ENCODE measurements at regions not wholly inside any gene's neighbourhood (a gene's known extent, or its start where the extent isn't known, plus 50 kb on each side); places are given as distances from the start of the nearest gene placed in this dataset.

GRCh38 chr13:34587576-34587975, 354.5 kb upstream of the NBEA start:
- Histone ChIP-seq H3K79me2 (ENCODE audit: low read depth) (no peaks in the 10 kb centered on the region), H3K9me3 (ENCODE audit: insufficient read depth, low read depth) (no peaks in the 10 kb centered on the region), H3K4me2 (no peak overlapping the region), H3K27ac (no peak overlapping the region), H3K4me1 (replicated peaks; ENCODE audit: insufficient read depth) (no peaks in the 10 kb centered on the region), H3K9me2 (ENCODE audit: insufficient read depth) (0 out of 2 replicates have a peak, but pooled peaks cover 6% of the 10 kb centered on the region), H4K20me1 (ENCODE audit: insufficient read depth) (no peaks in the 10 kb centered on the region), H3K27me3 (ENCODE audit: insufficient read depth, low read depth) (no peaks in the 10 kb centered on the region), H3K36me3 (ENCODE audit: low read depth) (no peaks in the 10 kb centered on the region), H3K4me3 (no peak overlapping the region), H3F3A (ENCODE audit: insufficient read depth, low read depth) (no peaks in the 10 kb centered on the region), H2AFZ (no peak overlapping the region)
- no peak for TF ChIP-seq CTCF (conservative IDR thresholded peaks at IDR 0.05)
- CTCF ChIA-PET = no interaction called here
- POLR2A ChIA-PET (ENCODE audit: unreplicated experiment) = no interaction called here
- no TSS peak for BruUV-seq (replicated peaks)
- DNase-seq = no peak
- intact Hi-C loops (cut with micrococcal nuclease; ENCODE audit: unreplicated experiment) = no loop called here

DNA sequence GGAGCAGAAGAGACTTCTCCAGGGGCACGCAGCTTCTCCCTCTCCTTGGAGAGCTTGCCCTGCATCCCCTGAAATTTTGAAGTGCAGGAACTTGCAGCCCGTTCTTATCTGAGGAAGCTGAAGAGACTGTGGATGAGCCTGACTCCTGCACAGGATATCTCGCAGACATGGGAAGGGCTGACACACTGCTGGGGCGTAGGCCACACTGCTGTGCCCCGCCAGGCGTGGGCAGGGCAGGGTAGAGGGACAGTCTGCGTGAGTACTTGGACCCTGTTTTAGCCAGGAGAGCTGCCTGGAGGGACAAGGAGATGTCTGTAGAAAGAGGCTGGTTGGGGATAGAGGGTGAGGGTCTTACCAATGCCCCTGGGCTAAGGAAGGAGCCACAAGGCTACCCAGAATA, 353.7 kb upstream of the NBEA start:
- no peak overlapping the region for H3K27ac ChIP-seq
- intact Hi-C loops (cut with micrococcal nuclease; ENCODE audit: unreplicated experiment) = no loop called here
- H3K27me3 ChIP-seq (ENCODE audit: insufficient read depth, low read depth) = no peaks in the 10 kb centered on the region
- no peak overlapping the region for H3K4me3 ChIP-seq
- H3K79me2 ChIP-seq (ENCODE audit: low read depth) = no peaks in the 10 kb centered on the region
- H3K4me2 ChIP-seq = no peak overlapping the region
- H3K9me2 ChIP-seq (ENCODE audit: insufficient read depth) = 0 out of 2 replicates have a peak, but pooled peaks cover 6% of the 10 kb centered on the region
- H4K20me1 ChIP-seq (ENCODE audit: insufficient read depth) = no peaks in the 10 kb centered on the region
- no peak overlapping the region for H2AFZ ChIP-seq
- BruUV-seq (replicated peaks) = no TSS peak
- H3F3A ChIP-seq (ENCODE audit: insufficient read depth, low read depth) = no peaks in the 10 kb centered on the region
- TF ChIP-seq EZH2 (IDR thresholded peaks at IDR 0.05; ENCODE audit: low read depth) (no peak), CTCF (conservative IDR thresholded peaks at IDR 0.05) (no peak)
- no peaks in the 10 kb centered on the region for H3K9me3 ChIP-seq (ENCODE audit: insufficient read depth, low read depth)
- no peaks in the 10 kb centered on the region for H3K36me3 ChIP-seq (ENCODE audit: low read depth)
- DNase-seq = no peak
- ChIA-PET POLR2A (ENCODE audit: unreplicated experiment) (no interaction called here), CTCF (no interaction called here)
- no peaks in the 10 kb centered on the region for H3K4me1 ChIP-seq (replicated peaks; ENCODE audit: insufficient read depth)

DNA sequence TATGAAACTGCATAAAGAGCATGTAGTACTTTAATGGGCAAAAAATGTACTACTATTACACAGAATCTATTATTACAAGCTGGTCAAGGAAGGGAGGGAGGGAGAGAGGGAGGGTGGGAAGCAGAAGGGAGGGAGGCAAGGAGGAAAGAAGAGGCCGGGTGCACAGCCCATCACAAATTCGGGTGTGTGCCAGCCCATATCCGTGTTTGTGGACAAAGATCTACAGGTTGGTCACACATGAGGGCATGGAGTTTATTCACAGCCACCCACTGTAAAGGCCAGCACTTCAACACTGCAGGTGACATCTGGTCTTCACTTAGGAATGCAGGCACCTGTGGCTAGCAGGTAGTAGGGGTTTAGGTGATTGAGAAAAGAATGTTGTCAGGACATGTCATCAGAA, 352.5 kb upstream of the NBEA start:
- no TSS peak for BruUV-seq (replicated peaks)
- CTCF ChIA-PET = no interaction called here
- Histone ChIP-seq H3F3A (ENCODE audit: insufficient read depth, low read depth) (no peaks in the 10 kb centered on the region), H3K27ac (no peak overlapping the region), H3K4me1 (replicated peaks; ENCODE audit: insufficient read depth) (no peaks in the 10 kb centered on the region), H3K4me3 (no peak overlapping the region), H3K79me2 (ENCODE audit: low read depth) (no peaks in the 10 kb centered on the region), H3K27me3 (ENCODE audit: insufficient read depth, low read depth) (no peaks in the 10 kb centered on the region), H3K9me3 (ENCODE audit: insufficient read depth, low read depth) (no peaks in the 10 kb centered on the region), H3K9me2 (ENCODE audit: insufficient read depth) (no peaks in the 10 kb centered on the region), H4K20me1 (ENCODE audit: insufficient read depth) (no peaks in the 10 kb centered on the region), H3K36me3 (ENCODE audit: low read depth) (no peaks in the 10 kb centered on the region), H2AFZ (no peak overlapping the region), H3K4me2 (no peak overlapping the region)
- intact Hi-C loops (cut with micrococcal nuclease; ENCODE audit: unreplicated experiment) = no loop called here
- POLR2A ChIA-PET (ENCODE audit: unreplicated experiment) = no interaction called here
- DNase-seq = no peak
- no peak for TF ChIP-seq CTCF (conservative IDR thresholded peaks at IDR 0.05)
- no peak for TF ChIP-seq EZH2 (IDR thresholded peaks at IDR 0.05; ENCODE audit: low read depth)
